Neural cell (in vitro differentiated cells): ENCODE measurements at regions not wholly inside any gene's neighbourhood (a gene's known extent, or its start where the extent isn't known, plus 50 kb on each side); places are given as distances from the start of the nearest gene placed in this dataset.

Experiments
- EP300 ChIP-seq: fragments of 450-650 bp; conservative IDR thresholded peaks from 2 replicates; pipeline ENCODE4 v1.6.1; 2014; ENCODE audit warnings: antibody characterized with exemption, mild to moderate bottlenecking, moderate library complexity; ENCODE audit not compliant: poor library complexity, severe bottlenecking
- EZH2 ChIP-seq: fragments of 200-600, 300-800 bp; shearing (Covaris generic), sonication (generic); IDR thresholded peaks from 2 replicates; pipeline ENCODE4 v1.6.1; 2014; ENCODE audit warnings: antibody characterized with exemption, low read length, borderline replicate concordance, mild to moderate bottlenecking; ENCODE audit not compliant: insufficient read depth, poor library complexity, severe bottlenecking
- MXI1 ChIP-seq: fragments of 450-650 bp; conservative IDR thresholded peaks from 2 replicates; pipeline ENCODE4 v1.6.1; 2014; ENCODE audit warnings: antibody characterized with exemption, mild to moderate bottlenecking; ENCODE audit not compliant: poor library complexity, severe bottlenecking
- POLR2AphosphoS5 ChIP-seq: IDR thresholded peaks from 2 replicates; pipeline ENCODE4 v1.6.1; 2012
- SMC3 ChIP-seq: fragments of 450-650 bp; conservative IDR thresholded peaks from 2 replicates; pipeline ENCODE4 v1.6.1; 2014; ENCODE audit warnings: antibody characterized with exemption, mild to moderate bottlenecking, moderate library complexity; ENCODE audit not compliant: poor library complexity
- TAF1 ChIP-seq: IDR thresholded peaks from 2 replicates; pipeline ENCODE4 v1.6.1; 2012; ENCODE audit warnings: low read depth
- TF ChIP-seq, protein P1 (sequence below): fragments of 450-650 bp; IDR thresholded peaks from 2 replicates; pipeline ENCODE4 v1.5.1; 2014; ENCODE audit warnings: antibody characterized with exemption, mild to moderate bottlenecking, moderate library complexity; ENCODE audit not compliant: poor library complexity, severe bottlenecking

DNA sequence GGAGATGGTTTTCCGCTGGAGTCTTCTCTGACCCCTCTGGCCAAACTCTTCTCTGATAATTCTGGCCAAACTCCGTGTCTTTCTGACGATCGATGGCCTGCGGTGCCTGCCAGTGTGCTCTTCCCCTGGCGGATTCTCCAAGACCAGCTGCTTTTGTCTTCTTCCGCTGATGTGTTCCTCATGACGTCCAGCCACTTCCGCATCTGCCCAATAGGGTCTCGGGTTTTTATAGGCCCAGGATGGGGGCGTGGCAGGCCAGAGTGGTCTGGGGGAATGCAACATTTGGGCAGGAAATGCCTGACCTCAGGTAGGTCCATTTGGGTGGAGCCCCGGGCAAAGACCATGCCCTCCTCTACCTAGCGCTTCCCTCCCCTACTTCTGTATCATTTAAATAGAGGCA lies 1542.1 kb downstream of the STIM2 start:
- TF ChIP-seq, protein P1, sequence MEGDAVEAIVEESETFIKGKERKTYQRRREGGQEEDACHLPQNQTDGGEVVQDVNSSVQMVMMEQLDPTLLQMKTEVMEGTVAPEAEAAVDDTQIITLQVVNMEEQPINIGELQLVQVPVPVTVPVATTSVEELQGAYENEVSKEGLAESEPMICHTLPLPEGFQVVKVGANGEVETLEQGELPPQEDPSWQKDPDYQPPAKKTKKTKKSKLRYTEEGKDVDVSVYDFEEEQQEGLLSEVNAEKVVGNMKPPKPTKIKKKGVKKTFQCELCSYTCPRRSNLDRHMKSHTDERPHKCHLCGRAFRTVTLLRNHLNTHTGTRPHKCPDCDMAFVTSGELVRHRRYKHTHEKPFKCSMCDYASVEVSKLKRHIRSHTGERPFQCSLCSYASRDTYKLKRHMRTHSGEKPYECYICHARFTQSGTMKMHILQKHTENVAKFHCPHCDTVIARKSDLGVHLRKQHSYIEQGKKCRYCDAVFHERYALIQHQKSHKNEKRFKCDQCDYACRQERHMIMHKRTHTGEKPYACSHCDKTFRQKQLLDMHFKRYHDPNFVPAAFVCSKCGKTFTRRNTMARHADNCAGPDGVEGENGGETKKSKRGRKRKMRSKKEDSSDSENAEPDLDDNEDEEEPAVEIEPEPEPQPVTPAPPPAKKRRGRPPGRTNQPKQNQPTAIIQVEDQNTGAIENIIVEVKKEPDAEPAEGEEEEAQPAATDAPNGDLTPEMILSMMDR, result no peak
- TF ChIP-seq EP300 (no peak), POLR2AphosphoS5 (no peak), EZH2 (no peak), MXI1 (no peak), TAF1 (no peak), SMC3 (no peak)
